CD4-positive, CD25-positive, alpha-beta regulatory T cell (primary cell): ENCODE measurements at regions not wholly inside any gene's neighbourhood (a gene's known extent, or its start where the extent isn't known, plus 50 kb on each side); places are given as distances from the start of the nearest gene placed in this dataset.
"Not testable (repeated sequence)": the region's sequence is repeated elsewhere in the genome, so short reads cannot be mapped to it uniquely, and the experiment has no call there.

ENCODE experiments used
- ATAC-seq, 2 donors: fragments of 150-1000 bp; cut with Tn5 transposase; one replicate each; pipeline ENCODE4 v1.10.0; 2021; ENCODE audit warnings: low read depth in 2 of 2, moderate number of reproducible peaks in 2 of 2, moderate library complexity in 1 of 2
- DNase-seq, 3 donors: peaks; one replicate each; pipeline versions ENCODE4 v3.0.0 to v3.0.0-alpha.2; 2012 to 2022; ENCODE audit warnings: mixed read lengths in 1 of 3
- H3K27ac ChIP-seq: one replicate; pipeline ENCODE4 v1.7.0; 2013; ENCODE audit warnings: mild to moderate bottlenecking, low read length; ENCODE audit not compliant: insufficient read depth, poor library complexity, severe bottlenecking
- H3K27me3 ChIP-seq: one replicate; pipeline ENCODE4 v1.7.0; 2013; ENCODE audit warnings: low read length; ENCODE audit not compliant: control insufficient read depth, insufficient read depth
- H3K36me3 ChIP-seq: one replicate; pipeline ENCODE4 v1.7.0; 2013; ENCODE audit warnings: mild to moderate bottlenecking, low read length, moderate library complexity; ENCODE audit not compliant: control insufficient read depth, insufficient read depth
- H3K4me1 ChIP-seq: 2 replicates; pipeline ENCODE4 v1.7.0; 2013; ENCODE audit warnings: mild to moderate bottlenecking, low read length; ENCODE audit not compliant: insufficient read depth, control insufficient read depth, poor library complexity, severe bottlenecking
- H3K4me3 ChIP-seq: one replicate; pipeline ENCODE4 v1.7.0; 2013; ENCODE audit warnings: low read depth, mild to moderate bottlenecking, low read length, moderate library complexity
- H3K9me3 ChIP-seq, 2 experiments: 1 replicate in 1 of 2; 2 replicates in 1 of 2; pipeline ENCODE4 v1.7.0; 2013; ENCODE audit warnings: low read length in 2 of 2, mild to moderate bottlenecking in 1 of 2, moderate library complexity in 1 of 2; ENCODE audit not compliant: control insufficient read depth in 2 of 2
- H3K27ac Mint-ChIP-seq, 3 donors: one replicate each; pipeline ENCODE4 v1.8.0; 2020 to 2022; ENCODE audit warnings: mild to moderate bottlenecking in 3 of 3, mixed read lengths in 3 of 3, moderate library complexity in 2 of 3
- H3K27me3 Mint-ChIP-seq: one replicate; pipeline ENCODE4 v1.8.0; 2022; ENCODE audit warnings: mild to moderate bottlenecking, mixed read lengths
- H3K36me3 Mint-ChIP-seq: one replicate; pipeline ENCODE4 v1.8.0; 2020; ENCODE audit warnings: mixed read lengths
- H3K4me1 Mint-ChIP-seq, 4 donors: one replicate each; pipeline ENCODE4 v1.8.0; 2020 to 2022; ENCODE audit warnings: mixed read lengths in 4 of 4, mild to moderate bottlenecking in 1 of 4
- H3K4me3 Mint-ChIP-seq, 4 donors: one replicate each; pipeline ENCODE4 v1.8.0; 2020 to 2022; ENCODE audit warnings: mild to moderate bottlenecking in 4 of 4, mixed read lengths in 4 of 4, moderate library complexity in 3 of 4
- H3K9me3 Mint-ChIP-seq, 7 donors: one replicate each; pipeline ENCODE4 v1.8.0; 2020 to 2022; ENCODE audit warnings: mixed read lengths in 7 of 7, mild to moderate bottlenecking in 3 of 7, moderate library complexity in 2 of 7

DNA sequence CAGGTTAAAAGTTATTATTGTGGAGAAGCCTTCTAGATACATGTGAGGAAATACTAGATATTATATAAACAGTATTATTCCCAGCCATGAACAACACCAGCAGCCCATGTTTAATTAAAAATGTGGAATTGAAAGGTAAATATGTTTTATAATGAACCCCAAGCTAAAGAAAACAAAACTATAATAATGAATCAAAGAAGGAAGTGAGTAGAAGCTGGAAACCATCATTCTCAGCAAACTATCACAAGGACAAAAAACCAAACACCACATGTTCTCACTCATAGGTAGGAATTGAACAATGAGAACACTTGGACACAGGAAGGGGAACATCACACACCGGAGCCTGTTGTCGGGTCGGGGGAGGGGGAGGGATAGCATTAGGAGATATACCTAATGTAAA is 167.6 kb upstream of the CXXC4 start:
- H3K36me3 Mint-ChIP-seq, H3K27ac Mint-ChIP-seq, H3K4me3 Mint-ChIP-seq: not testable (repeated sequence)

DNA sequence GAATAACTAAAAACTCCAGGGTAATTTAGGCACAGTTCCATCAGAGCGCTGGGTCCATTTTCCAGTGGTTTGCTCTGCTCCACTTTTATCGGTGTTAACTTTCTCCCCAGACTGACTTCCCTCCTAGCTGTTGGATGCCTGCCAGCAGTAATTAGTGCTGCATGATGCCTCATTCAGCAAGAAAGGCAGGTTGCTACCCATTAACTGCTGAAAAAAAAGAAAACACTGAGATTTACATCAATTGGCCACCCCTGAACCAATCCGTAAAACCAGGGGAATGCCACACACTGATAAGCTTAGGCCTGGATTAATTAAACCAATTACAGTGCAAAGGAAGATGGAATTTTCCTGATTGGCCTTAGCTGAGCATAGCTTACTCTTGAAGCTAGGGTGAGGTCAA is 182.4 kb upstream of the CXXC4 start:
- Histone ChIP-seq H3K4me1 (no peaks in the 10 kb centered on the region), H3K9me3 (no peaks in the 10 kb centered on the region), H3K27ac (no peak overlapping the region), H3K4me3 (no peak overlapping the region), H3K27me3 (no peaks in the 10 kb centered on the region), H3K36me3 (no peaks in the 10 kb centered on the region)
- Mint-ChIP-seq H3K36me3 (no peaks in the 10 kb centered on the region), H3K27me3 (no peaks in the 10 kb centered on the region), H3K4me3 (no peak overlapping the region), H3K9me3 (peaks cover 0 to 21% (median 6%) of the 10 kb centered on the region in 7 donors), H3K4me1 (no peaks in the 10 kb centered on the region), H3K27ac (no peak overlapping the region)
- no peak for DNase-seq
- ATAC-seq = no peak

More for the DNA sequence above, 167.6 kb upstream of the CXXC4 start:
- not testable (repeated sequence) for H3K27me3 ChIP-seq, H3K4me1 ChIP-seq, H3K9me3 Mint-ChIP-seq, H3K4me3 ChIP-seq, DNase-seq, H3K4me1 Mint-ChIP-seq, H3K27ac ChIP-seq, H3K36me3 ChIP-seq, ATAC-seq, H3K27me3 Mint-ChIP-seq, H3K9me3 ChIP-seq

DNA sequence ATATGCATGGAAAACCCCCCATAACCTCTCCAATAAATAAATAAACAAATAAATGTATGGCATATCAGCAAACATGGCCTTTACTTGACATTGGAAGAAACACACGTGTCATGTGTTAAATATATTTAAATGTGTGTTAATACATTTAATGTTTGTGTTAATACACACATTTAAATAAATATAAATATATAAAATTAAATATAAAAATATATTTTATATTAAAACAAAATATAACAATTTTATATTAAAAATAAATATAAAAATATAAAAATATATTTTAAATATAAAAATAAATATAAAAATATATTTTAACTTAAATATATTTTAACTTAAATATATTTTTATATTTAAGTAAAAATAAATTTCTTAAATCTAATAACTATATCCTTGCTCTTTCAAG is 187.6 kb upstream of the CXXC4 start:
- Mint-ChIP-seq H3K27ac (no peak overlapping the region), H3K9me3 (peaks cover 0 to 18% (median 3%) of the 10 kb centered on the region in 7 donors), H3K4me1 (no peaks in the 10 kb centered on the region), H3K36me3 (no peaks in the 10 kb centered on the region), H3K27me3 (no peaks in the 10 kb centered on the region), H3K4me3 (no peak overlapping the region)
- no peak overlapping the region for H3K4me3 ChIP-seq
- H3K27ac ChIP-seq = no peak overlapping the region
- ATAC-seq (no peak), DNase-seq (no peak)
- no peaks in the 10 kb centered on the region for H3K27me3 ChIP-seq
- no peaks in the 10 kb centered on the region for H3K36me3 ChIP-seq
- no peaks in the 10 kb centered on the region for H3K4me1 ChIP-seq
- no peaks in the 10 kb centered on the region for H3K9me3 ChIP-seq

DNA sequence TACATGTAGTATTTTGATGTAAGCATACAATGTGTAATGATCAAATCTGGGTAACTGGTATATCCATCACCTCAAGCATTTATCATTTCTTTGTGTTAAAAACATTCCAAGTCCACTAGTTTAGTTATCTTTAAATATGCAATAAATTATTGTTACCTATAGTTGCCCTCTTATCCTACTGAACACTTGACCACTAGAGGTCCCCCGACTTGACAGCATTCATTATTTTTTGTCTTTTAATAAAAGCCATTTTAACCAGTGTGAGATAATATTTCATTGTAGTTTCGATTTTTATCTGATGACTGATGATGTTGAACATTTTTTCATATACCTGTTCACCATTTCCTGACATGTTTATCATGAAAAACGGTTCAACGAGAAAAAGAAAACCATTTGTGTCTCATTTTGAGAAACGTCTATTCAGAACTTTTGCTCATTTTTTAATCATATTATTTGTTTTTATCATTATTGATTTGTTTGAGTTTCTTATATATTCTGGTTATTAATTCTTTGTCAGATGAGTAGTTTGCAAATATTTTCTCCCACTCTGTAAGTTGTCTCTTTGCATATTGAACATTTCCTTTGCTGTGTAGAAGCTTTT is 199.0 kb upstream of the CXXC4 start:
- Mint-ChIP-seq H3K4me1 (no peaks in the 10 kb centered on the region), H3K9me3 (peaks cover 0 to 3% (median 0%) of the 10 kb centered on the region in 7 donors), H3K27ac (no peak overlapping the region), H3K36me3 (no peaks in the 10 kb centered on the region), H3K4me3 (no peak overlapping the region), H3K27me3 (no peaks in the 10 kb centered on the region)
- ATAC-seq = no peak
- peak in 1 of 3 donors; percentile 4 for DNase-seq
- no peaks in the 10 kb centered on the region for H3K36me3 ChIP-seq
- no peak overlapping the region for H3K27ac ChIP-seq
- H3K4me1 ChIP-seq = no peaks in the 10 kb centered on the region
- no peak overlapping the region for H3K4me3 ChIP-seq
- H3K9me3 ChIP-seq = no peaks in the 10 kb centered on the region
- H3K27me3 ChIP-seq = no peaks in the 10 kb centered on the region

DNA sequence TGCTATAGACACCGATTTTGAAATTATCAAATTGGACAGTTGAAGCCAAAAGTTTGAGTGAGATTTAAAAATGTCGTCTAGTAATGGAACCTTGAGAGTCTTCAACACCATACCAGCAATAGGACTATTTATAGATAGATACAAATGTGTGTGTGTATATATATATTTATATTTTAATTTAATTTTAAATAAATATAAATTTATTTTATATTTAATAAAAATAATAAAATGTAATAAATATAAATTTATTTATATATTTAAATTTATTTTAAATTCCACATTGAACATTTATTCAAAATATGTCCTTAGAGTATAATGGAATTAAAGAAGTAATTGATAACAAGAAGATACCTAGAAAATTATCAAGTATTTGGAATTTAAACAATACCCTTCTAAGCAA is 221.9 kb upstream of the CXXC4 start:
- H3K27me3 ChIP-seq = no peaks in the 10 kb centered on the region
- no peaks in the 10 kb centered on the region for H3K9me3 ChIP-seq
- peaks cover 0 to 6% (median 1%) of the 10 kb centered on the region in 7 donors for H3K9me3 Mint-ChIP-seq
- H3K4me1 ChIP-seq = no peaks in the 10 kb centered on the region
- DNase-seq (no peak), ATAC-seq (no peak)
- H3K4me3 ChIP-seq = no peak overlapping the region
- H3K27me3 Mint-ChIP-seq = peaks cover 5% of the 10 kb centered on the region
- no peaks in the 10 kb centered on the region for H3K4me1 Mint-ChIP-seq
- no peak overlapping the region for H3K27ac ChIP-seq
- H3K36me3 Mint-ChIP-seq = no peaks in the 10 kb centered on the region
- H3K36me3 ChIP-seq = no peaks in the 10 kb centered on the region
- no peak overlapping the region for H3K27ac Mint-ChIP-seq
- no peak overlapping the region for H3K4me3 Mint-ChIP-seq

DNA sequence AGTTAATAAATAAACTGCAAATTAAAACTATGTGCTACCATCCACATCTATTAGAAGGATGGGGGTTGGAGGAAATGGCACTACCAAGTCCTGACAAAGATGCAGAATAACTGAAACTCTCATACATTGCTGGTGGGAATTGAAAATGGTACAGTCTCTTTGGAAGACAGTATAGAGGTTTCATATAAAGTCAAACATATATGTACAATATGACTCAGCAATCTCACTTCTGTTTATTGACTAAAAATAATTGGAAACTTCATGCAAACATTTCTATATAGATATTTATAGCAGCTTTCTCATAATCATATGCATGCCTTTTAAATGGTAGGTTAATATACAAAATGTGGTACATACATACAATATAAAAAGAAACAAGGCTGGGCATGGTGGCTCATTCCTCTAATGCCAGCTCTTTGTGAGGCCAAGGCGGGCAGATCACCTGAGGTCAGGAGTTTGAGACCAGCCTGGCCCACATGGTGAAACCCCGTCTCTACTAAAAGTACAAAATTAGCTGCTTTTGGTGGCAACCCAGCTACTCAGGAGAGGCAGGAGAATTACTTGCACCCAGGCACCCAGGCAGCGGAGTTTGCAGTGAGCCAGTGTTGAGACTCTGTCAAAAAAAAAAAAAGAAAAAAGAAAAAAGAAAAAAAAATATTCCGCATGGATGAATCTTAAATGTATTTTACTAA is 225.0 kb upstream of the CXXC4 start:
- Mint-ChIP-seq H3K27ac (no peak overlapping the region), H3K4me3 (no peak overlapping the region), H3K27me3 (peaks cover 5% of the 10 kb centered on the region), H3K36me3 (no peaks in the 10 kb centered on the region), H3K4me1 (no peaks in the 10 kb centered on the region), H3K9me3 (peaks cover 0 to 6% (median 1%) of the 10 kb centered on the region in 7 donors)
- no peak for DNase-seq
- Histone ChIP-seq H3K4me3 (no peak overlapping the region), H3K36me3 (no peaks in the 10 kb centered on the region), H3K27ac (no peak overlapping the region), H3K4me1 (no peaks in the 10 kb centered on the region), H3K9me3 (no peaks in the 10 kb centered on the region), H3K27me3 (no peaks in the 10 kb centered on the region)
- ATAC-seq = no peak

DNA sequence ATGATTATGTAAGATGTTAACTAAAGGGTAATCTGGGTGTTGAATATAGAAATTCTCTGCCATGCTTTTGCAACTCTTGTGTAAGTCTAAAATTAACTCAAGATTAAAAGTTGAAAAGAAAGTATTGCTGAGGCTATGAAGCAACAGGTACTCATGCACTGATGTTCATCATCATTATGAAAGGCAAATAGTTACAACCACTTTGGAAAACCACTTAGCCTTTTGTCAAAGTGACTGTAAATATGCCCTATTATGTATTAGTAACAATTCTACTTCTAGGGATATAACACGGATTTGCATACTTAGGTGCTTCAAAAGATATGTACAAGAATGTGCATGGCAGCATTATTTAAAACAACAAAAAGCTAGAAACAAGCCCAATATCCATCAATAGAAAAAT is 227.8 kb upstream of the CXXC4 start:
- DNase-seq (no peak), ATAC-seq (no peak)
- no peak overlapping the region for H3K27ac ChIP-seq
- no peaks in the 10 kb centered on the region for H3K27me3 Mint-ChIP-seq
- H3K4me1 ChIP-seq = no peaks in the 10 kb centered on the region
- H3K27me3 ChIP-seq = no peaks in the 10 kb centered on the region
- no peak overlapping the region for H3K4me3 Mint-ChIP-seq
- no peaks in the 10 kb centered on the region for H3K36me3 ChIP-seq
- peaks cover 0 to 5% (median 0%) of the 10 kb centered on the region in 7 donors for H3K9me3 Mint-ChIP-seq
- H3K9me3 ChIP-seq = no peaks in the 10 kb centered on the region
- H3K4me1 Mint-ChIP-seq = no peaks in the 10 kb centered on the region
- H3K4me3 ChIP-seq = no peak overlapping the region
- no peaks in the 10 kb centered on the region for H3K36me3 Mint-ChIP-seq
- H3K27ac Mint-ChIP-seq = no peak overlapping the region

DNA sequence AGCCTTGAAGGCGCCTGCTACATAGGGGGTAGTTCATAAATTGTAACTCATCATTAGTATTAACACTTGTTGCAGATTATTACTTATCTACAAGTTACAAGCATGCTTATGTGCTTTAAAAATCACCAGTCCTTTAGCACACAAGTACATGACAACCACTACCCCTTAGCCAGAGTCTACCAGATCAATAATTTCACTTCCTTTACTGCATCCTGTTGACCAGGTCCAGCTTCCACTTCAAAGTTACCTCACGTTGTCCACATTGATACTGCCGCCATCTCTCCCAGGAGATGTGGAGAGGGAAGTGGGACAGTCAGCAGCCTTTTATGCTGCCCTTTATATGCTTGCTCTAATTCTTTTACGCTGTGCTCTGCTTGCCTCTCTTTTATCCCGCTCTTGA is 231.3 kb upstream of the CXXC4 start:
- Mint-ChIP-seq H3K4me1 (no peaks in the 10 kb centered on the region), H3K9me3 (peaks cover 0 to 5% (median 0%) of the 10 kb centered on the region in 7 donors), H3K27ac (no peak overlapping the region), H3K36me3 (no peaks in the 10 kb centered on the region), H3K4me3 (no peak overlapping the region), H3K27me3 (no peaks in the 10 kb centered on the region)
- Histone ChIP-seq H3K27ac (no peak overlapping the region), H3K27me3 (no peaks in the 10 kb centered on the region), H3K9me3 (no peaks in the 10 kb centered on the region), H3K36me3 (no peaks in the 10 kb centered on the region), H3K4me3 (no peak overlapping the region), H3K4me1 (no peaks in the 10 kb centered on the region)
- DNase-seq (no peak), ATAC-seq (no peak)
